B cell (primary cell): ENCODE measurements at regions not wholly inside any gene's neighbourhood (a gene's known extent, or its start where the extent isn't known, plus 50 kb on each side); places are given as distances from the start of the nearest gene placed in this dataset.

ENCODE experiments used
- CTCF ChIP-seq: fragments of 200-600 bp; IDR thresholded peaks from one replicate; pipeline ENCODE4 v1.8.0; 2022; ENCODE audit warnings: antibody characterized with exemption, mild to moderate bottlenecking
- EZH2 ChIP-seq: IDR thresholded peaks from 2 replicates; pipeline ENCODE4 v1.6.1; 2012; ENCODE audit warnings: borderline replicate concordance, low read depth, mild to moderate bottlenecking, moderate library complexity, low read length; ENCODE audit not compliant: insufficient read depth, poor library complexity, severe bottlenecking

GRCh38 chr15:39443659-39444219 is 137.1 kb upstream of the THBS1 start:
- TF ChIP-seq CTCF (no peak), EZH2 (no peak)
